KMS-11 (cell line): ENCODE measurements at regions not wholly inside any gene's neighbourhood (a gene's known extent, or its start where the extent isn't known, plus 50 kb on each side); places are given as distances from the start of the nearest gene placed in this dataset.

Experiments
- H2AFZ ChIP-seq: fragments of 200-600 bp; sonication (generic); 2 replicates; pipeline ENCODE4 v1.6.1; 2016; ENCODE audit warnings: antibody characterized with exemption, mixed run types, low read depth
- H3K27ac ChIP-seq: fragments of 200-600 bp; sonication (generic); 2 replicates; pipeline ENCODE4 v1.6.1; 2016; ENCODE audit warnings: mild to moderate bottlenecking, mixed run types
- H3K27me3 ChIP-seq: fragments of 200-600 bp; sonication (generic); 2 replicates; pipeline ENCODE4 v1.6.1; 2017; ENCODE audit warnings: mild to moderate bottlenecking, low read depth, mixed run types, moderate library complexity; ENCODE audit not compliant: insufficient read depth
- H3K36me3 ChIP-seq: fragments of 200-600 bp; sonication (generic); 2 replicates; pipeline ENCODE4 v1.6.1; 2017; ENCODE audit warnings: mild to moderate bottlenecking, mixed run types; ENCODE audit not compliant: insufficient read depth
- H3K4me1 ChIP-seq: fragments of 200-600 bp; sonication (generic); 2 replicates; pipeline ENCODE4 v1.6.1; 2016; ENCODE audit warnings: mild to moderate bottlenecking, low read depth, mixed run types; ENCODE audit not compliant: poor library complexity, severe bottlenecking
- H3K4me2 ChIP-seq: fragments of 200-600 bp; sonication (generic); 2 replicates; pipeline ENCODE4 v1.7.0; 2016; ENCODE audit warnings: mild to moderate bottlenecking, mixed run types
- H3K4me3 ChIP-seq: fragments of 200-600 bp; sonication (generic); IDR thresholded peaks from 2 replicates; pipeline ENCODE4 v1.6.1; 2017; ENCODE audit warnings: low read depth, low read length, mixed read lengths; ENCODE audit not compliant: insufficient read depth
- H3K79me2 ChIP-seq: fragments of 200-600 bp; sonication (generic); 2 replicates; pipeline ENCODE4 v1.6.1; 2016; ENCODE audit warnings: low read depth, mixed run types; ENCODE audit not compliant: insufficient read depth
- H3K9ac ChIP-seq: fragments of 200-600 bp; sonication (generic); 2 replicates; pipeline ENCODE4 v1.6.1; 2016; ENCODE audit warnings: mild to moderate bottlenecking, mixed run types
- H4K20me1 ChIP-seq: fragments of 200-600 bp; sonication (generic); 2 replicates; pipeline ENCODE4 v1.6.1; 2016; ENCODE audit warnings: mild to moderate bottlenecking, mixed run types; ENCODE audit not compliant: insufficient read depth
- CTCF ChIP-seq: fragments of 200-600 bp; sonication (generic); conservative IDR thresholded peaks from 2 replicates; pipeline ENCODE4 v1.6.1; 2017; ENCODE audit warnings: low read depth, mild to moderate bottlenecking, antibody characterized with exemption, low read length, moderate library complexity, mixed read lengths

- no peaks in the 10 kb centered on the region for H3K36me3 ChIP-seq
Observed at GRCh38 chr10:64158551-64158950, 637.4 kb downstream of the REEP3 start.

GRCh38 chr10:64159910-64160872 lies 639.0 kb downstream of the REEP3 start:
- H3K36me3 ChIP-seq, result no peaks in the 10 kb centered on the region
- H3K9ac ChIP-seq, result no peak overlapping the region
- H3K27me3 ChIP-seq, result no peaks in the 10 kb centered on the region
- H3K27ac ChIP-seq, result no peak overlapping the region
- no peak for TF ChIP-seq CTCF
- H3K79me2 ChIP-seq, result no peaks in the 10 kb centered on the region
- no peaks in the 10 kb centered on the region for H3K4me1 ChIP-seq
- H2AFZ ChIP-seq, result no peak overlapping the region
- no peak overlapping the region for H3K4me3 ChIP-seq
- no peak overlapping the region for H3K4me2 ChIP-seq
- no peaks in the 10 kb centered on the region for H4K20me1 ChIP-seq

More at GRCh38 chr10:64158551-64158950, 637.4 kb downstream of the REEP3 start:
- H3K4me1 ChIP-seq, result no peaks in the 10 kb centered on the region
- H3K9ac ChIP-seq, result no peak overlapping the region
- no peaks in the 10 kb centered on the region for H3K27me3 ChIP-seq
- no peak overlapping the region for H3K4me2 ChIP-seq
- no peak for TF ChIP-seq CTCF
- H3K27ac ChIP-seq, result no peak overlapping the region
- no peak overlapping the region for H2AFZ ChIP-seq
- no peaks in the 10 kb centered on the region for H4K20me1 ChIP-seq
- no peaks in the 10 kb centered on the region for H3K79me2 ChIP-seq
- no peak overlapping the region for H3K4me3 ChIP-seq

GRCh38 chr10:64170791-64171190 lies 649.6 kb downstream of the REEP3 start:
- no peak overlapping the region for H3K4me2 ChIP-seq
- no peaks in the 10 kb centered on the region for H3K36me3 ChIP-seq
- TF ChIP-seq CTCF, result no peak
- H3K27ac ChIP-seq, result no peak overlapping the region
- H2AFZ ChIP-seq, result no peak overlapping the region
- H3K4me3 ChIP-seq, result no peak overlapping the region
- H3K79me2 ChIP-seq, result no peaks in the 10 kb centered on the region
- no peaks in the 10 kb centered on the region for H4K20me1 ChIP-seq
- no peak overlapping the region for H3K9ac ChIP-seq
- H3K27me3 ChIP-seq, result no peaks in the 10 kb centered on the region
- no peaks in the 10 kb centered on the region for H3K4me1 ChIP-seq

- no peaks in the 10 kb centered on the region for H3K27me3 ChIP-seq
- no peaks in the 10 kb centered on the region for H3K79me2 ChIP-seq
- no peak overlapping the region for H2AFZ ChIP-seq
- H4K20me1 ChIP-seq, result no peaks in the 10 kb centered on the region
- no peak overlapping the region for H3K4me3 ChIP-seq
- H3K36me3 ChIP-seq, result no peaks in the 10 kb centered on the region
- no peak overlapping the region for H3K27ac ChIP-seq
- no peak overlapping the region for H3K4me2 ChIP-seq
- H3K9ac ChIP-seq, result no peak overlapping the region
- no peaks in the 10 kb centered on the region for H3K4me1 ChIP-seq
- no peak for TF ChIP-seq CTCF
Observed at GRCh38 chr10:64173826-64174225, 652.6 kb downstream of the REEP3 start.
